Cardiac septum (tissue), 1 donor: ENCODE measurements at regions not wholly inside any gene's neighbourhood (a gene's known extent, or its start where the extent isn't known, plus 50 kb on each side); places are given as distances from the start of the nearest gene placed in this dataset.
"Not testable (repeated sequence)": the region's sequence is repeated elsewhere in the genome, so short reads cannot be mapped to it uniquely, and the experiment has no call there.

Experiments used
- DNase-seq: peaks from one replicate; pipeline ENCODE4 v3.0.0-alpha.2; 2020; ENCODE audit warnings: low spot score
- intact Hi-C: fragments of 100-400 bp; cut with DNase I; formaldehyde crosslinking; loops from one replicate; pipeline ENCODE4 v1.14.0; 2022
- donor health status: DM: no; HTN: no; CAD: no.

DNA sequence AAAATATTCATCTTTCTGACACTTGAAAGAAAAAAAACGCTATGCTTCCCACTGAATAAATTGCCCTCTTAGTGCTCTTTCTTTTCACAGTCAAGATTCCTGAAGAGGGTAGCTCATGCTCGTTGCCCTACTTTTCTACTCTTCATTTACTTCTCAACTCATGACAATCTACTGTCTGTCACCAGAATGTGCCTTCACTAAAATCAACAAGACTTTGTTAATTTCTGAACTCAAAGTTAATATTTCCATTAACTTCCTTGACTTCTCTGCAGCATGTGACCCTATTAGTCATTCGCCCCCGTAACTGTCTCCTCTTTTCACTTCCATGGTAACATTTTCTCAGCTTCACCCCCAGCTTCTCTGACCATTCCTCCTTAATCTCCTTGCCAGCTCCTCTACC lies 98.9 kb upstream of the MAPRE2 start:
- intact Hi-C loops, result no loop called here
- no peak for DNase-seq

DNA sequence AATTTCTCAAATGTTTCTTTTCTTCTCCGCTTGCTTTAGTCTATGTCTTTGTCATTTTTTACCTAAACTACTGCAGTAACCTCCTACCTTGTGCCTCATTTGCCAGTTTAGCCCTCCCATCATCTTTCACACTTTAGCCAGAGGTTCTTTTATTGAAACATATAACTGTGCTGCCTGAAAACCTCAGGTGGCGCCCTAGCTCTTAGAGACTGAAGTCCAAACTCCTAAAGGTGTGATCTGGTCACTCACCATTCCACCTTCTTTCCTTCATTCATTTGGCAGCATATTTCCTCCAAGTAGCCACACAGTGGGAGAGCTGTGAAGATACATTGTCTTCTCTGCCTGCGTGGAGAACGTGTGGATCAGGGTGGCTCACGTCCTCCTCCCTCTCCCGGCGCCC lies 98.2 kb upstream of the MAPRE2 start:
- intact Hi-C loops, result no loop called here
- DNase-seq, result no peak

DNA sequence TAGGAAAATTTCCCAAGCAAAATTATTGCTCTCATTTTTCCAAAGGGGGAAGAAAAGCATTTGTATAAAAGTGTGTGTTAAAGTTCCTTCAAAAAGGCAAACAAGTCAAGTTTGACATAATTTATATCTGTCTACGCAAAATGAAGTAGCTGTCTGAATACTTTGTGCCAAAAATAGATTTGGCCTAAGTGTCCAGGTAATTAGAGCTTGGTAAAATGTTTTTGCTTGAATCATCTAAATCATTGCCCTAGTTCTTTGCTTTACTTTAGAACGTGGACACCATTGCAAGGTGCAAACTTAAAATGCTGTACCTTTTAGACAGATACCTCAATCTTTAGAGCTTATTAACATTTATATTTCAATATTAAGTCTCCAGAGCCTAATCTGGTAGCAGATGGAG lies 97.6 kb upstream of the MAPRE2 start:
- intact Hi-C loops, result no loop called here
- no peak for DNase-seq

DNA sequence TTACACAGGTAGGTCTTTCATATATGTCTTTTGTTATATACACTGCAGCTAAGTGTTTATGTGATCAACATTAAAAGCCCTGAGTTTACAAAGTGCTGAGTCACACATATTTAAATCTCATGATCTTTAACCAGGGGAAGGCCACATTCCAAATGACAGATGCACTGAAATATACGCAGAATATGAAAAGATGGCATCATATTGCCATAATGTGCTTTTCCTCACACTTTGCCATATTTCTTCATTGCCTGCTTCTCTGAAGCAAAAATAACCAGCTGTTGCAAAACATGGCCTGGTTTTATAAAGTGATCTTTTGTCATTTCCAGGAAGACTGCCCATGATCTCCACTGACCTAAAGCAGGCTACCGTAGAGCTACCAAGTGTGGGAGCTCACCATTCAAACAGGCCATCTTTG lies 93.5 kb upstream of the MAPRE2 start:
- DNase-seq, result no peak
- intact Hi-C loops, result no loop called here

DNA sequence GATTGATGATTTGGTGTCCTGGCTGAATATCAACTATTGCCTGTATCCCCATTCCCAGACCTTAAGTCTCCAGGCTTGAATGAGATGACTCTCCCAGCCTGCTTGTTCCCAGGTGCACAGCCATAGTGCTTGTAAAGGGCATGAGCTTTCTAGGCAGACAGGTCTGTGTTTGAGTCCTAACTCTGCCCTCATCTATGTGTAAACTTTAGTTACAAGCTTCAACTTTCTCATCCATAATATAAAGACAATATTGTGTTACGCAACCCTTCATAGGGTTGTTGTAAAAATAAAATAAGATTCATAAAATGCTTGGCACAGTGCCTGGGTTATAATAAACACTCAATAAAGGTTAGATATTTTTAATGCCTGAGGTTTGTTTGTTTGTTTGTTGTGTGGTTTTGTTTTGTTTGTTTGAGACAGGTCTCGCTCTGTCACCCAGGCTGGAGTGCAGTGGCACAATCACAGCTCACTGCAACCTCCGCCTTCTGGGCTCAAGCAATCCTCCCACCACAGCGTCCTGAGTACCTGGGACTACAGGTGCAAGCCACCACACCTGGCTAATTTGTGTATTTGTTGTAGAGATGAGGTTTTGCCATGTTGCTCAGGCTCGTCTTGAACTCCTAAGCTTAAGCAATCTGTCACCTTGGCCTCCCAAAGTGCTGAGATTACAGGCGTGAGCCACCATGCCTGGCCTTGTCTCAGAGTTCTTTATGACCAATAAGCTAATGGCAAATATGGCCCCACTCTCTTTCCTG lies 89.4 kb upstream of the MAPRE2 start:
- DNase-seq, result no peak
- intact Hi-C loops, result no loop called here

DNA sequence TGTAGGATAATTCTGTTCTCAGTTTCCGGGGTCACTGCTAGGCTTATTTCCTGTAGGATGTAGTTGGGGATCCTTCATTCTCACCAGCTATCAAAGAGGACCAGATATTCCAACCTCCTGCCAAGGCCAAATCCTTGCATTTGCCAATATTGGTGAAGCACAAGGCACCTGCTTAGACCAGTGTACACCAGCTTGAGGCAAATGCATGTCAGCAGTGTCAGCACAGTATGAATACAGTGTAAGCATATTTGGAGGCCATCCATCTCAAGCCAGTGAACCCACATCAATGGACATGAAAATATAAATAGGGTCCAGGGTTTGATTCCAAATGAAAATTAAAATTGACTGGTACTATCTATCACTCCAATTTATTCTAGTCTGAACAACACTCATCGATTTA lies 88.0 kb upstream of the MAPRE2 start:
- no peak for DNase-seq
- intact Hi-C loops, result no loop called here

DNA sequence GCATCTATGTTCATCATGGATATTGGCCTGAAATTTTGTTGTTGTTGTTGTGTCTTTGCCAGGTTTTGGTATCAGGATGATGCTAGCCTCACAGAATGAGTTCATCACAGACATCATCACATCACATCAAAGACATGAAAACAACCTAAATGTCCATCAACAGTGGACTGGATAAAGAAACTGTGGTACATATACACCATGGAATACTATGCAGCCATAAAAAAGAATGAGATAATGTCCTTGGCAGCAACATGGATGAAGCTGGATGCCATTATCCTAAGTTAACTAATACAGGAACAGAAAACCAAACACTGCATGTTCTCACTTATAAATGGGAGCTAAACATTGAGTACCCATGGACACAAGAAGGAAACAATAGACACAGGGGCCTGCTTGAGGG lies 85.7 kb upstream of the MAPRE2 start:
- intact Hi-C loops, DNase-seq: not testable (repeated sequence)

DNA sequence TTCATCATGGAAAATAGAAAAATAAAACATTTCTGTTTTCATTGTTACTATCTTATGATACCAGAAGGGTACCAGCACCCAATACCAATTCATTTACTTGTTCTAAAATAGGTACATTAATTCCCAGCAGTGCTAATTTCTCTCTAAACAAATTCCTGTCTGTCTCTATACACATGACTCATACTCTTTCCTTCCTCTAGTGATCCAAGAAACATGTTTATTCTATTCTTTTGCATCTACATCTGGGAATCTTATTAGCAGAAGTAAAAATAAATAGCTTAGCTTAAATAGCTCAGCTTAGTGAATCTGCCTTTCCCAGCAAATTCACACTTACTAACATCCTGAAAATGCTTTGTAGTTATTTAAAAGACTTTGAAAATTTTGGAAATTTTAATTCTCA lies 84.5 kb upstream of the MAPRE2 start:
- intact Hi-C loops, result loop anchor here (2.0 kb wide), 1 partner anchor 22 kb away; no protein-coding TSS in a partner anchor
- no peak for DNase-seq

DNA sequence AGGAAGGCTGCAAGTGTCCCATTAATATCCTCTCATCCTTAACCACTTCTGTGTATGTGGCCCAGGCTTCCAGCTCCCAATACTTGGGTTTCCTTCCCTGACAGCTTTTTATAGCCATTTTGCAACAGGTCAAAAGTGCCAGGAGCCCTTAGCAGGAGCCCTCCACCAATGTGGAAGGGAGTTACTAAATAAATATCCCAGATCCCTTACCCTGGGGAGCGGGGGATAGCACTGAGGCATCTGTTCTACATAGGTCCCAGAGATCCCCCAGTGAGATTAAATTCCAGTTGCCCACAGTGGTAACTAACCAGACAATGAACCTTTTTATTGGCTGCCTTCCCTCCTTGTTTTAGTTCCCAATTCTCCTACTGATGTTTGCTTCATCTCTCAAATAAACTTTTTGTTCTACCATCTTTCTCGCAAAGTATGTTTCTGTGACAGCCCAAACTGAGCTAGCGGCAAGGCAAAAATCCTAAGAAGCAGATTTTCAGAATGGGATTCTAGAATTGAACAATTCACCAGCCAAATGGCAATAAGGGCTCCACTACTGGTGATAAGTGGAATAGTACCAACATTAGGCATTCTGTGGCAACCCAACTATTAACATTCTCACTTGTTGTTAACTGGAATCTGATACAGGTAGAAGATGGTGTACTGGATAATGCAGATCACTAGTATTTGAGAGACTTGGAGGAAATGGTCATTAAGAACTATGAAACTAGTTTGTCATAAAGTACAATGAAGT lies 83.9 kb upstream of the MAPRE2 start:
- intact Hi-C loops, result loop anchor here (2.0 kb wide), 1 partner anchor 22 kb away; no protein-coding TSS in a partner anchor
- DNase-seq, result no peak

DNA sequence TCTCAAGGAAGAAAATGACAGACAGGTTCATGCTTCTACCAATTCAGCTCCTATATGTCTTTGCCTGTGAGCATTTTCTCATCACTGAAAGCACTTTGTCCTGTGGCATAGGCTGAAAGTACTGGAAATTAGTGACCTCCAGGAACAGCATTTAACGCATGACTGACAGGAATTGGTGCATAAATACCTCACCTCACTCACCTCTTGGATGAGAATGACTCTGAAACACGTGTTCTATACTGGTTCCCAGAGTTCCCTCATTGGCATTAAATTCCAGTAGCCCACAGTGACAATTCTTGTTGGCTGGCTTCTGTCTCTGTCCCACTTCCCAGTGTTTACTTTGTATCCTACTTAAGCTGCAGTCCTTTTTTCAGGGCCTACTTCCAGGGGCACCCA lies 83.4 kb upstream of the MAPRE2 start:
- intact Hi-C loops, result loop anchor here (2.0 kb wide), 1 partner anchor 21 kb away; no protein-coding TSS in a partner anchor
- DNase-seq, result no peak

DNA sequence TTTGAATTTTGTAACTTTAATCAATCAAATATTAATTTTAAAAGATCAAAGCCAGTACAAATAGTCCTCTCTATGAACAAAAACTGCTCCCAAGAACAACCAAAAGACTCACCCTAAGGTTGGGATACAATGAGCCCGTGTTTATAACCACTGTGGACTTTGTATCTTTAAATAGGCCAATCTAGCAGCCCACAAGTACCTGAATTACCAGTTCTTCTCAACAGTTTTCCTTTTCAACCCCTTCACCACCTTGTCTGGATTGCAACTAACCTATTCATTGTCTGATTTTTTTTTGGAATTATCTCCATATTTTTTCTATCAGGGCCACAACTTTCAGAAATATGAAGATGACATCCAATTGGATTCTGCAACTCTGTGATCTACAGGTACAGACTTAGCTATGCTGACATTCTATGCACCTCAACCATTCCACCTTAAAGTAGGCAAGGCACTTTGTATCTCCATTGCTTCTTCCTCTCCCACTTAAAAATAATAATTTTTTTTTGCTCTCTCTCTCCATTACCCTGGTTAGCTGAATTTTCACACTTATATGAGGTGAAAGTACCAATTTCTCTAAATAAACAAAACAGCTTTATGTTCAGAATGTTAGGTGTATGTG lies 81.9 kb upstream of the MAPRE2 start:
- intact Hi-C loops, result no loop called here
- no peak for DNase-seq

DNA sequence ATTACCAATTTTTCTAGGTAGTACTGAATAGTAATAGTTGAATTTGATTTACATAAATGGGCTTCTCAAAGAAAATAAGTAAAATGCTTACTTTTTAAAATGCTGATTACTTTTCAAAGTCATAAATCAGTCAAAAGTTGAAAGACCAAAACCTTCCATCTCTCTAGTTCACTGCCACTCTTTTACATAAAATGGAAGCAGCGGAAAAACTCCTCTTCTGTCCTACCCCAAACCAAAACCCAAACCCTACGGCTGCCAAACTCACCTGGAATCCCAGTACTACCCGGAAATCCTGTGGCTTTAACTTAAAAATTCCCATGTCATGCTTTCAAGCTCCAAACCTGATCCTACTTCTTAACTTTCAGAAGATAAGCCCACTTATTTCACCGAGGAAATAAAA lies 81.2 kb upstream of the MAPRE2 start:
- DNase-seq, result no peak
- intact Hi-C loops, result no loop called here

DNA sequence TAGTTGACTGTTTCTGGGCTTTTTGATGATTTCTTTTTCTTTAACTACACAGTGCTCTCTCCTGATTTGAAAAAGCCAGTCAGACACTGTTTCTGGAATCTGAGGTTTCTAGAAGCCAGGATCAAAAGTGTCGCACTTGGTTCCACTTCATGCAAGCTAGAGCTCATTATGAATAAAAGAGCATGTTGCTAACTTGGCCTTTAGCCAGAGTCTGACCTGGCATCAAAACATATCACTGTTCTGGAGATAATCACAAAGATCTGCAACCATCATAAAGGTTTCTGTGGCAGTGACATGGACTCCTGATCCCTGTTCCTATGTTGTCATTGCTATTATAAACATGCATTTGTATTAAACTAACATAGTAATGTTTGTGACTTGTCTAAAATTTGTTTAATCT lies 76.1 kb upstream of the MAPRE2 start:
- DNase-seq, result no peak

DNA sequence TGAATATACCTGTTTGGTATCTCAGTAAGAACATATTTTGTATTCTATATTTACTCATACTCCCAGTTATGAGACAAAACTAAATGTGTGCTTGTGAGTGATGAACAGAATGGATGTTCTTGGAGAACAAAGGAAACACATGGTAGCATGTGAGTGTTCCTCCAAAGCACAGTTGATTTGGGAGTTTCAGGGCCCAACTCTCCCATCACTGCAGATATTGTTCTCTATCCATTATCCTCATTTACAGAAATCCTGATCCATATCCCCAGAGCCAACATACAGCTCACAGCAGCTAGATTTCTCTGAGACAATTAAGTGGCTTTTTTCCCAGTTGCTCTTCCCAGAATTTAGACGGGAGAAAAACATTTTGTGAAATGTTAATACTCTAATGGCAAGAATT lies 75.6 kb upstream of the MAPRE2 start:
- no peak for DNase-seq

More for the DNA sequence above, 76.1 kb upstream of the MAPRE2 start:
- intact Hi-C loops, result no loop called here

DNA sequence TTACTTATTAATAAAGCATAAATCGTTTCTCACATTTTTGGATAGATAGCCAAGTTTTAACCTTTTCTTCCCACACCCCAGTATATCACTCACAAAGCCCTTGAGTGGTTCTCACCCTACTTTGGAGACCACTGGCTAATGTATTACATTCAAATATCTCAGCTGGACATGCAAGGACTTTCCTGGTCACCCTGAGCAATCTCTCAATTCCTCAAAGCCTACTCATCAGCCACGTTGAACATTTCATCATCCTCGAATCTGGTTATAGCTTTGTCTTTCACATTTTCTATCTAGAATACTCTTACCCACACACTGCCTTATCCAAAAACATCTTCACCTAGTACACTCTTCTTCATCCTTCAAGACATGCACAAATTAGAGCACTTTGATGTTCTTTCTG lies 71.1 kb upstream of the MAPRE2 start:
- DNase-seq, result no peak
- intact Hi-C loops, result no loop called here

More for the DNA sequence above, 75.6 kb upstream of the MAPRE2 start:
- intact Hi-C loops, result no loop called here

DNA sequence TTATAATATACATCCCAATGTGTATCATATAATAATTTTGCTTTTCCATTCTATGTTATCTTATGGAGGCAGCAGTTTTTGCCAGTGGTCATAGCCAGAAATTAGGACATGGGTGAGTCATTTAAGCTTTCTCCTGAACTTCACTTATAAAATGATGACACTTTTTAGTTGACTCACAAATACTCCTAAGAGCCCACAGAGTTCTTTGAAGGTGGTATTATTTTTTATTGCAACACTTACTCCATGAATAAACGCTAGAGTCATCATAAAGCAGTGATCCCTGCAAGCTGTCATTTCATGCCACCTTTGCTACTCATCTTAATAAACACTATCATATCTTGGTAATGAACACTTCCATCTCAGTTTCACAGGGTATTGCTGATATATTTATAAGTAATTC lies 69.9 kb upstream of the MAPRE2 start:
- no peak for DNase-seq
- intact Hi-C loops, result no loop called here

DNA sequence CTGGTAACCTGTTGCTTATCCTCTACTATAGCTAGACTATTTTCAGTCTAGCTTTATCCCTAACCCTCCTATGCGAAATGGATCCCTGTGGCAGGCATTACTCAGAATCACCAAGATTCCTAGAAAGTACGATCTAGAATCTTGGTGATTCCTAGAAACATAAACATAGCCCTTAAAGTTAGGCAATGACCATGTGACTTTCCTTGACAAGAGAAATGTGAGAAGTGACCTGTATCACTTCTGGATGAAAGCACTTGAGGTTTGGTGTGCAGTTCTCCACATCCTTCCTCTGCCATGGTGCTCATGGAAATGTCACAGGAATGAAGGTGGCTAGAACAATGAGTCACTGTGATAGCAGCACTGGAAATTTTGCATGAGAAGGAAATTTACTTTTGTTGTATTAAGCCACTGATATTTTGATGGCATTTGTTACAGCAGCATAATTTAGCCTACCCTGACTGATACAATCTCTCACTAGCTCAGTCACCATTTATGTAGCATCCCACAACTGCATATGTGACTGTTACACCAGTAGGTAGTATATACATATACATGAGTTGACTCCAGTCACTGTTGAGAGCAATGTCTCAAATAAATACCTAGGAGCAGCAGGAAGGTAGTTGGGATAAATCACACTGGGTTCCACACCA lies 68.3 kb upstream of the MAPRE2 start:
- no peak for DNase-seq
- intact Hi-C loops, result no loop called here

DNA sequence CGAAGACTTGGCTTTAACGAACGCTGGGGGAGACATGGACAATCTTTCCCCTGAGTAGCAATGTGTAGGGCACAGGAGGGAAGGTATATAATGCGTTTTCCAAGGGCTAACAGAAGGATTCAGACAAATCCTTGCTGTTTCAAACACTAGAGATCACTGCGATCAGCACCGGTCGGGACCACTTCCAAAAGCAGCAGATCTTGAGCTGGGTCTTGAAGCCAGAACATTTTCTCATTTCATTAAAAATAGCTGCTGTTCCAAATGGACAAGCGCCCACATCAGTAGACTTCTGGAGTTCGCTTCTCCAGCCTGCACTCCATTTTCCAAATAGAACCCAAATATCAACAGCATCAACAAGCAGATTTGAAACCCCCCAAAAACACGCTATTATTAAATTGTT lies 65.1 kb upstream of the MAPRE2 start:
- intact Hi-C loops, result loop anchor here (5.0 kb wide), 2 partner anchors 66 to 94 kb away; partner anchors contain the start of gene MAPRE2

DNA sequence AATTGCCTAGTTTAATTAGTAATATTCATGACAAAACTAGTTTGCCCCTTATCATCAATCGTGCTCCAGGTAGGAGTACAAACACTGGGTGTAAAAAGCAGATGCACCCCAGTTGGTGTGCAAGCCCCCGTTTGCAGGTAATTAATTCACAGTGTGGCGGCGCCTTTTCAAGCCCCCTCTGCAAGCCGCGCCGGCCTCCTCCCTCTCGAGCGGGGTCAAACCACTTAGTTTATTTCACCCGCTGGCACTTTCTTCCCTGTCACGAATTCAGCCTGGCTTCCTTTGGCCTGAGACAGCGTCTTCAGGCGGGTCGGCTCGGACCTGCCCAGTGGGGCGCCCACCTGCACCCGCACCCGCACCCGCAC lies 64.7 kb upstream of the MAPRE2 start:
- DNase-seq, result no peak
- intact Hi-C loops, result loop anchor here (5.0 kb wide), 2 partner anchors 66 to 94 kb away; partner anchors contain the start of gene MAPRE2

More for the DNA sequence above, 65.1 kb upstream of the MAPRE2 start:
- no peak for DNase-seq
